AG10803 (cell line): ENCODE measurements at regions not wholly inside any gene's neighbourhood (a gene's known extent, or its start where the extent isn't known, plus 50 kb on each side); places are given as distances from the start of the nearest gene placed in this dataset.

Source experiments
- DNase-seq: peaks from one replicate; pipeline ENCODE4 v3.0.0; 2010; ENCODE audit warnings: low read depth
- H3K4me3 ChIP-seq: 2 replicates; pipeline ENCODE4 v1.5.1; 2011; ENCODE audit warnings: mild to moderate bottlenecking, low read length, control low read depth
- TF ChIP-seq, protein P1 (sequence below): conservative IDR thresholded peaks from 2 replicates; pipeline ENCODE4 v1.5.1; 2011; ENCODE audit warnings: mild to moderate bottlenecking, low read length, control low read depth, inconsistent platforms

DNA sequence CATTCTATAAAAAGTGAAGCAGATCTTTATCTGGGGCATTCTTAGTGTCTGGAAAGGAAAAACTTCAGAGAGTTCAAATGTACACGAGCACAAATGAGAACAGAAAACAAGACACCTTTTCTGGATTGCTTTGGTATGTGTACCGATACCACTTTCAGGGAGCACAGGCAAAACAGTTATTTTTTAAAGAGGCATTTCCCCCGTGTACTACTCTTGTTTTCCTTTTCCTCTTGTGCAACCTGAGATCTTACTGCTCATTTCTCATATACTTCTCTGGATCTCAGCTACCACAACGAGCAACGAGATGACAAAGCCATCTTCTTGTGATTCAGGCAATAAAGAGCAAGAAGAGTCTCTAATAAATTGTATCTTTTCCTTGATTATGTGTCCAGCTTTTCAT, 463.6 kb downstream of the SHQ1 start:
- no peak for DNase-seq
- TF ChIP-seq, protein P1, sequence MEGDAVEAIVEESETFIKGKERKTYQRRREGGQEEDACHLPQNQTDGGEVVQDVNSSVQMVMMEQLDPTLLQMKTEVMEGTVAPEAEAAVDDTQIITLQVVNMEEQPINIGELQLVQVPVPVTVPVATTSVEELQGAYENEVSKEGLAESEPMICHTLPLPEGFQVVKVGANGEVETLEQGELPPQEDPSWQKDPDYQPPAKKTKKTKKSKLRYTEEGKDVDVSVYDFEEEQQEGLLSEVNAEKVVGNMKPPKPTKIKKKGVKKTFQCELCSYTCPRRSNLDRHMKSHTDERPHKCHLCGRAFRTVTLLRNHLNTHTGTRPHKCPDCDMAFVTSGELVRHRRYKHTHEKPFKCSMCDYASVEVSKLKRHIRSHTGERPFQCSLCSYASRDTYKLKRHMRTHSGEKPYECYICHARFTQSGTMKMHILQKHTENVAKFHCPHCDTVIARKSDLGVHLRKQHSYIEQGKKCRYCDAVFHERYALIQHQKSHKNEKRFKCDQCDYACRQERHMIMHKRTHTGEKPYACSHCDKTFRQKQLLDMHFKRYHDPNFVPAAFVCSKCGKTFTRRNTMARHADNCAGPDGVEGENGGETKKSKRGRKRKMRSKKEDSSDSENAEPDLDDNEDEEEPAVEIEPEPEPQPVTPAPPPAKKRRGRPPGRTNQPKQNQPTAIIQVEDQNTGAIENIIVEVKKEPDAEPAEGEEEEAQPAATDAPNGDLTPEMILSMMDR = no peak
- no peak overlapping the region for H3K4me3 ChIP-seq

DNA sequence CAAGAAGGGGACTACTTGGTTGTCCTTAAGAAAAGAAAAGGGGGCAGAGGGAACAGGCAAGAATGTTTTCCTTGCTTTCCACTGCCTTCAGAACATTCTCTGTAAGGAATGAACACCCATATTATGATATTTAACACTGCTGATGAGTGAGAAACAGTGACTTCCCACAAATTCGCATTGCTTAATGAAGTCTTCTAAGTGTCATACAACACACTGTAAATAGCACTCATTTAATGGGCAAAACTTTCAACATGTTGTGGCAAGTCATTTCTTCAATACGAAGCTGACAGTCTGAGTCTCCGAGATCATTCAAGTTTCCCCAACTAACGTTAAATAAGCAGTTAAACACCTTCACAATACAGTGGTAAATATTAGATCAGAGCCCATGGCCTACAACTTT, 464.4 kb downstream of the SHQ1 start:
- no peak overlapping the region for H3K4me3 ChIP-seq
- TF ChIP-seq, protein P1 = no peak
- no peak for DNase-seq

DNA sequence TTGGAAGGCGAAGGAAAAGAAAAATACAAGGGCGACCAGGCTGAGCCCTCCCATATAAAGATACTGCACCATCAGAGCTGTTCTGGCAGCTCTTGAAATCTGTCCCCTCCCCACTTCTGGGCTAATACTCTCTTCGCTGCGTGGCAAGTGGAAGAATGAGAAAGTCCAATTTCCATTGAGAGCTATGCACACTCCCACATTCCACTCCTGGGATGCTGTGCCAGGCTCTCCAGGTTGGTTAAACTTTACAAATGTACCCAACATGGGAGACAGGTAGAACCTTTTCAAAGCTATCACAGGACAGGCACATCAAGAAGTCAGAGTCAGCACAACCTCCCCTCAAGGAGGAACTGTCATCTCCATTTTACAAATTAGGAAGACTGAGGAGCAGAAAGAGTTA, 465.0 kb downstream of the SHQ1 start:
- DNase-seq = no peak
- TF ChIP-seq, protein P1 = no peak
- H3K4me3 ChIP-seq = no peak overlapping the region

DNA sequence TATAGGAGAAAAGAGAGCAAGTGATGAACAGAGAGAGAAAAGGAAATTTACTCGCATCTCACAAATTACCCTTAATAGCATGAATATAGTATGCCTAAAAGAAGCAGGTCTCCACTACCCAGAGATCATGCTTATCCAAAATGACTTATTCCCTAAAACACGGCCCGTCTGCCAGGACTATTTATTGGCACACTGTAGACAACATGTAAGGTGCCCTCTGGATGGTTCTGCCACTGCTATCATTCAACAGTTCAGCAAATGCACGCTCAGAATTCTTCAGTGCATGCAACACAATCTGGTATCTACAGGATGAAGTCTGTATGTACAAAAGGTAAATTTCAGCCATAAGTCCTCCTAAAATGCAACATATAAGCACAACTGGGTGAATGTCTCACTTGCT, 465.8 kb downstream of the SHQ1 start:
- DNase-seq = no peak
- no peak overlapping the region for H3K4me3 ChIP-seq
- TF ChIP-seq, protein P1 = no peak

DNA sequence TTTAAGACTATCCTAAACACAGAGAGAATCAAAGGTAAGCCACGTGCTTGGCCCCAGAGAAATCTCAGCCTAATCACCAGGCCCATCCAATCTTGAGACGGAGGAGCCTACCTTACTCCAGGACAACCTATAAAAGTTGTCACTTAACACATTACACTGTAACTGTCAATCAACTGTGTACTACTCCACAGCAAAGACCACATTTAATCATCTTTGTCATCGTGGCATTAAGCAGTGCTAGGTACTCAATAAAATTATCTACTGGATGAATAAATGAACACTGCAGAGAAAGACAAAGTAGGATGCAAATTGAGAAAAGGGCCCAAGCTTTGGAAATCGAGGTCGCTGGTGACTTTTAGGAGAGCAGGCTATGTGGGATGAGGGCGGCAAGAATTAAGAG, 466.7 kb downstream of the SHQ1 start:
- no peak for DNase-seq

DNA sequence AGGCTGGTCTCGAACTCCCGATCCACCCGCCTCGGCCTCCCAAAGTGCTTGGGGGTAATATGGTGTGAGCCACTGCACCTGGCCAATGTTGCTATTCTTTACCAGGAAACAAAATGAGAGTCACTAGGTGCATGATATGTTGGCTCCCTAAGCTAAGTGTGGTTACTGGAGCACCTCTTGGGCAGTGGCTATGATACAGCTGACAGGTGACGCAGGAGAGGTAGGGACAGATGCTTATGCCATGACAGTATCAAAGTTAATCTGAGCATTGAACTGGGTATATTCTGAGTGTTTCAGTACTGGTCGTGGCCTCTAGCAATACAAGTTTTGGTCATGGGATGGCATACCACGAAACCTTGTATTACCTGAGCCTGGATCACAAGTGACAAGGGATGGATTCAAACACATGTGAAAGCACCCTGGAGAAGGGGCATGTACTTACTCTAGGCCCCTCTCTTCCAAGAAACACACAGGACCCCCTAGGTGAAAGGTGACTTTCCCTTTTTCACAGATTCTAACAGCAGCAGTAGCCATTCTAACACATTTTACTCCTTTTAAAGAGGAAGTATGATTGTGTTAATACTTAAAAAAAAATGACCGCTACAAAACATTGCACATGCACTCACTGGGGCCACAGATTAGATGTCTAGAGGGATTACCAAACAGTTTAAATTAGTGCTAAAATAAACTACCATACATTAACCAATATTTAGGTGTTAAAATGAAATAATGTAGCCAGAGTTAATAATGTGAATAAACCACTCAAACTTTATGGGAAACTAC, 467.3 kb downstream of the SHQ1 start:
- TF ChIP-seq, protein P1 = no peak
- H3K4me3 ChIP-seq = no peak overlapping the region
- DNase-seq = no peak

More for the DNA sequence above, 466.7 kb downstream of the SHQ1 start:
- no peak overlapping the region for H3K4me3 ChIP-seq
- TF ChIP-seq, protein P1 = no peak

DNA sequence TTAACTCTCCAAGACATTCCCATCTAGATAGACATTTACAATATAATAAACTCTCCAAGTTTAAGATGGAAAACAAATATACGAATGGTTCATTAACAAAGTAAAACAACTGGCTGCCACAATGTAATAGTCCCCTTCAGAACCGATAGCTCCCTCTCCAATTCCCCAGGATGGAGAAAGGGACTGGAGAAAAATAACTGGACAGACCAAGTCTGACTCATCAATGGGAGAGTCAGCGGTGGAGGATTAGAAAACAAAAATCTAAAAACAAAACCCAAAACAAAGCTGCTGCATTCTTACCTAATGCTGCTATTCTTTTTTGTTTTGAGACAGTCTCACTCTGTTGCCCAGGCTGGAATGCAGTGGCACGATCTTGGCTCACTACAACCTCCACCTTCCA, 468.1 kb downstream of the SHQ1 start:
- H3K4me3 ChIP-seq = no peak overlapping the region
- DNase-seq = peak; percentile 58
- TF ChIP-seq, protein P1 = no peak
